GM23338 (cell line): ENCODE measurements at regions not wholly inside any gene's neighbourhood (a gene's known extent, or its start where the extent isn't known, plus 50 kb on each side); places are given as distances from the start of the nearest gene placed in this dataset.

Experiments
- ATAC-seq: fragments of 200-7000 bp; cut with Tn5 transposase; 3 replicates; pipeline ENCODE4 v1.9.1; 2020
- DNase-seq: peaks from one replicate; pipeline ENCODE4 v3.0.0-alpha.2; 2015; ENCODE audit warnings: low spot score
- H2AFZ ChIP-seq: fragments of 200-600 bp; sonication (generic); 2 replicates; pipeline ENCODE4 v1.8.0; 2016; ENCODE audit warnings: antibody characterized with exemption, mild to moderate bottlenecking, moderate library complexity
- H3F3A ChIP-seq: fragments of 200-600 bp; sonication (generic); replicated peaks from 2 replicates; pipeline ENCODE4 v1.8.0; 2017; ENCODE audit warnings: antibody characterized with exemption, mixed run types, low read depth
- H3K27ac ChIP-seq: fragments of 200-600 bp; sonication (generic); 2 replicates; pipeline ENCODE4 v1.6.1; 2016; ENCODE audit warnings: low read depth
- H3K27me3 ChIP-seq: fragments of 200-600 bp; sonication (generic); 2 replicates; pipeline ENCODE4 v1.8.0; 2016; ENCODE audit warnings: mild to moderate bottlenecking, mixed run types, moderate library complexity; ENCODE audit not compliant: insufficient read depth
- H3K36me3 ChIP-seq: fragments of 200-600 bp; sonication (generic); 2 replicates; pipeline ENCODE4 v1.8.0; 2016; ENCODE audit warnings: mild to moderate bottlenecking; ENCODE audit not compliant: insufficient read depth
- H3K4me1 ChIP-seq: fragments of 200-600 bp; sonication (generic); 2 replicates; pipeline ENCODE4 v1.8.0; 2016; ENCODE audit warnings: mild to moderate bottlenecking, moderate library complexity; ENCODE audit not compliant: insufficient read depth
- H3K4me2 ChIP-seq: fragments of 200-600 bp; sonication (generic); 2 replicates; pipeline ENCODE4 v1.7.1; 2017; ENCODE audit warnings: mixed run types
- H3K4me3 ChIP-seq: fragments of 200-600 bp; sonication (generic); 2 replicates; pipeline ENCODE4 v1.6.1; 2016; ENCODE audit warnings: mixed run types
- H3K79me2 ChIP-seq: fragments of 200-600 bp; sonication (generic); replicated peaks from 2 replicates; pipeline ENCODE4 v1.8.0; 2017; ENCODE audit warnings: mild to moderate bottlenecking; ENCODE audit not compliant: insufficient read depth
- H3K9me2 ChIP-seq: fragments of 200-600 bp; sonication (generic); 2 replicates; pipeline ENCODE4 v1.8.0; 2017; ENCODE audit not compliant: insufficient read depth
- H4K20me1 ChIP-seq: fragments of 200-600 bp; sonication (generic); replicated peaks from 2 replicates; pipeline ENCODE4 v1.8.0; 2017; ENCODE audit warnings: mild to moderate bottlenecking; ENCODE audit not compliant: insufficient read depth
- H3K27ac Mint-ChIP-seq: 2 replicates; pipeline ENCODE4 v1.8.0; 2020; ENCODE audit warnings: inconsistent platforms, mild to moderate bottlenecking, moderate library complexity, mixed read lengths
- H3K27me3 Mint-ChIP-seq: 3 replicates; pipeline ENCODE4 v1.8.0; 2022; ENCODE audit warnings: low read depth, mild to moderate bottlenecking, moderate library complexity, mixed read lengths, inconsistent platforms; ENCODE audit not compliant: insufficient read depth, poor library complexity
- H3K36me3 Mint-ChIP-seq: 3 replicates; pipeline ENCODE4 v1.8.0; 2021; ENCODE audit warnings: low read depth, mild to moderate bottlenecking, inconsistent platforms, moderate library complexity, mixed read lengths
- H3K4me1 Mint-ChIP-seq: 3 replicates; pipeline ENCODE4 v1.8.0; 2020; ENCODE audit warnings: mild to moderate bottlenecking, inconsistent platforms, mixed read lengths
- H3K4me3 Mint-ChIP-seq: 3 replicates; pipeline ENCODE4 v1.8.0; 2021; ENCODE audit warnings: moderate library complexity, mild to moderate bottlenecking, inconsistent platforms, mixed read lengths
- H3K9me3 Mint-ChIP-seq: 3 replicates; pipeline ENCODE4 v1.8.0; 2020; ENCODE audit warnings: moderate library complexity, mild to moderate bottlenecking, inconsistent platforms, mixed read lengths
- CREB1 ChIP-seq: fragments of 250-450 bp; sonication (Bioruptor Pico); IDR thresholded peaks from 2 replicates; pipeline ENCODE4 v1.5.0; 2020; ENCODE audit warnings: low read depth, mild to moderate bottlenecking, moderate library complexity
- CTCF ChIP-seq, 2 experiments: fragments of 200-600 bp in 1 of 2; sonication (generic) in 1 of 2; conservative IDR thresholded peaks; 2 replicates each; pipeline versions ENCODE4 v1.5.1 to v1.6.1; 2016 to 2017; ENCODE audit warnings: antibody characterized with exemption in 2 of 2, low read depth in 2 of 2, mild to moderate bottlenecking in 2 of 2, moderate library complexity in 1 of 2
- EZH2 ChIP-seq: fragments of 200-600 bp; sonication (generic); IDR thresholded peaks from one replicate; pipeline ENCODE4 v1.8.0; 2017; ENCODE audit warnings: antibody characterized with exemption, mild to moderate bottlenecking, low read depth; ENCODE audit not compliant: unreplicated experiment
- POLR2AphosphoS5 ChIP-seq: IDR thresholded peaks from 2 replicates; pipeline ENCODE4 v1.6.1; 2016; ENCODE audit warnings: antibody characterized with exemption, low read depth
- REST ChIP-seq: IDR thresholded peaks from one replicate; pipeline ENCODE4 v1.6.1; 2018; ENCODE audit warnings: antibody characterized with exemption; ENCODE audit not compliant: unreplicated experiment
- STAT1 ChIP-seq: IDR thresholded peaks from one replicate; pipeline ENCODE4 v1.6.1; 2016; ENCODE audit warnings: antibody characterized with exemption; ENCODE audit not compliant: unreplicated experiment
- ZNF114 ChIP-seq: fragments of 250-450 bp; sonication (Bioruptor Pico); IDR thresholded peaks from 2 replicates; pipeline ENCODE4 v1.5.0; 2020; ENCODE audit warnings: mild to moderate bottlenecking, moderate library complexity
- ZNF331 ChIP-seq: fragments of 250-450 bp; sonication (Bioruptor Pico); IDR thresholded peaks from 2 replicates; pipeline ENCODE4 v1.5.0; 2020; ENCODE audit warnings: low read depth, mild to moderate bottlenecking, moderate library complexity
- ZNF462 ChIP-seq: fragments of 250-450 bp; sonication (Bioruptor Pico); IDR thresholded peaks from 2 replicates; pipeline ENCODE4 v1.5.0; 2020; ENCODE audit warnings: mild to moderate bottlenecking, moderate library complexity

DNA sequence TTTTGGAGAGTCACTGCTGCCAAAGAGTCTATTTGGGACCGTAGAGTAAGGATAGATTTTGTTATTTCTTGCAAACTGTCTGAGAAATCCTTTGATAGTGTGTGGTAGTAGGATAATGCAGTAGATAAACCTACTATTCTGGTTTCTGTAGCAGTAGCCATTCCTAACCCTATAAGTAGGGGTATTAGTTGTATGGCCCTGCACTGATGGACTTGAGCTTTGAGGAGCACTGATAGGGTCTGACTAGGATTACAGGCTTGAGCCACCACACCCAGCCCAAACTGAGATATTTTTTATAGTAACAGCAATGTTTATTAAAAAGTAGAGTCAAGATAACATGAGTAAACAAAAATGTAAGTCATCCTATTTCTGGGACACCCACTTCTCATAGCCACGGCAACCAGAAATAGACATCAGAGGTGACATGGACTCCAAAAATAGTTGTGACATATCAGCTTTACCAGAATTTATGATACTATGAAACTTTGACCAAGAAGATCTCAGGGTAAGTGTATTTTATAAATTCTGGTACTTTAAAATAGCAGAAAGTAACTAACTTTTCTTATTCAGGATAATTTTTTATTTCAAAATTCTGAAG lies 479.1 kb downstream of the SUCLA2 start:
- Histone ChIP-seq H3F3A (no peaks in the 10 kb centered on the region), H3K4me2 (no peak overlapping the region), H3K9me2 (no peaks in the 10 kb centered on the region), H2AFZ (no peak overlapping the region), H3K79me2 (no peaks in the 10 kb centered on the region), H3K4me1 (no peaks in the 10 kb centered on the region), H3K27me3 (no peaks in the 10 kb centered on the region), H3K36me3 (no peaks in the 10 kb centered on the region), H3K27ac (no peak overlapping the region), H3K4me3 (no peak overlapping the region), H4K20me1 (no peaks in the 10 kb centered on the region)
- Mint-ChIP-seq H3K27ac (no peak overlapping the region), H3K36me3 (0 out of 3 replicates have a peak, but pooled peaks cover 4% of the 10 kb centered on the region), H3K9me3 (no peaks in the 10 kb centered on the region; the same call in 1 of the 3 replicates), H3K27me3 (no peaks in the 10 kb centered on the region), H3K4me3 (no peak overlapping the region), H3K4me1 (peaks cover 2% of the 10 kb centered on the region; the same call in 1 of the 3 replicates)
- DNase-seq (no peak), ATAC-seq (no peak)
- TF ChIP-seq CREB1 (CRISPR knock-in tag) (no peak), ZNF462 (CRISPR knock-in tag) (no peak), CTCF (conservative IDR thresholded peaks at IDR 0.05; ENCODE audit: low read depth in 2 of 2) (no peak), STAT1 (no peak), ZNF331 (no peak), EZH2 (no peak), REST (no peak), POLR2AphosphoS5 (no peak), ZNF114 (CRISPR knock-in tag) (no peak)
